PFSK-1 (cell line): ENCODE measurements at regions not wholly inside any gene's neighbourhood (a gene's known extent, or its start where the extent isn't known, plus 50 kb on each side); places are given as distances from the start of the nearest gene placed in this dataset.

ENCODE experiments used
- FOXP2 ChIP-seq: optimal IDR thresholded peaks from 2 replicates; pipeline ENCODE3; 2011; ENCODE audit warnings: borderline replicate concordance, control low read depth, inconsistent platforms; ENCODE audit not compliant: insufficient read depth; ENCODE audit errors: extremely low read length, extremely low read depth
- POLR2AphosphoS5 ChIP-seq: IDR thresholded peaks from 2 replicates; pipeline ENCODE4 v1.6.1; 2012; ENCODE audit warnings: low read depth, mild to moderate bottlenecking, control low read depth, low read length, moderate library complexity
- SIN3A ChIP-seq: IDR thresholded peaks from 2 replicates; pipeline ENCODE4 v1.6.1; 2012; ENCODE audit warnings: mild to moderate bottlenecking, low read length, moderate library complexity, borderline replicate concordance; ENCODE audit not compliant: insufficient read depth
- TAF1 ChIP-seq: IDR thresholded peaks from 2 replicates; pipeline ENCODE4 v1.6.1; 2012; ENCODE audit warnings: low read length, control low read depth, borderline replicate concordance; ENCODE audit not compliant: insufficient read depth
- TF ChIP-seq, protein P1 (sequence below), 2 experiments: IDR thresholded peaks; 2 replicates each; pipeline versions ENCODE4 v1.6.1 to v1.8.0; 2011 to 2012; ENCODE audit warnings: low read depth in 2 of 2, low read length in 2 of 2, control low read depth in 1 of 2, inconsistent platforms in 1 of 2, mild to moderate bottlenecking in 1 of 2, moderate library complexity in 1 of 2; ENCODE audit not compliant: insufficient read depth in 1 of 2

DNA sequence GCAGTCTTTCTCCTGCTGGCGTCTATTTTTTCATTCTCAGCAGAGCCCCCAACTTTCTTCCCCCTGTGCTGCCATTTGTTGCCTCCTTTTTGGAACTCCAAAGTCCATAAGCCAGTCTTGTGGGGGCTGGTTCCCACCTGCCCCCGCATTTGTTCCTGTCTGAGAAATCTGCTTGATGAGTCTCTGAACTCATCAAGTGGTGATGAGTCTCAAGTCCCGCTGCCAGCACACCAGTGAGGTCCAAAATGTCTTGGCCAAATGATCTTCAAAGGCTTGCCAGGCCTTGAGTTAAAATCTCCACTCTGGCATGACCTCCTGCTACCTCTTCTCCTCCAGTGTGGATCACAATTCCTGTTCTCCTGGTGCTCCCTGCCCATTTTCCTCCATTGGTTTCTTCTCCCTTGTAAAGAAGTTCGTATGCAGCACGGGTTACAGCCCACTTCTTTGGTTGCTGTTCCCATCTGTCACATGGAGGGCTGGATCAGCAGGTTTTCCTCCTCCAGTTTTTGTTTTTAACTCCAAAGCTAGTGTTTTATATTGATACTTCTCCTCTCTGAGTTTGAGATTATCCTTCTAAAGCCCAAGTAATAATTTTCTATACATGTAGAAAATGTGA, 72.7 kb upstream of the LIMCH1 start:
- TF ChIP-seq, protein P1, sequence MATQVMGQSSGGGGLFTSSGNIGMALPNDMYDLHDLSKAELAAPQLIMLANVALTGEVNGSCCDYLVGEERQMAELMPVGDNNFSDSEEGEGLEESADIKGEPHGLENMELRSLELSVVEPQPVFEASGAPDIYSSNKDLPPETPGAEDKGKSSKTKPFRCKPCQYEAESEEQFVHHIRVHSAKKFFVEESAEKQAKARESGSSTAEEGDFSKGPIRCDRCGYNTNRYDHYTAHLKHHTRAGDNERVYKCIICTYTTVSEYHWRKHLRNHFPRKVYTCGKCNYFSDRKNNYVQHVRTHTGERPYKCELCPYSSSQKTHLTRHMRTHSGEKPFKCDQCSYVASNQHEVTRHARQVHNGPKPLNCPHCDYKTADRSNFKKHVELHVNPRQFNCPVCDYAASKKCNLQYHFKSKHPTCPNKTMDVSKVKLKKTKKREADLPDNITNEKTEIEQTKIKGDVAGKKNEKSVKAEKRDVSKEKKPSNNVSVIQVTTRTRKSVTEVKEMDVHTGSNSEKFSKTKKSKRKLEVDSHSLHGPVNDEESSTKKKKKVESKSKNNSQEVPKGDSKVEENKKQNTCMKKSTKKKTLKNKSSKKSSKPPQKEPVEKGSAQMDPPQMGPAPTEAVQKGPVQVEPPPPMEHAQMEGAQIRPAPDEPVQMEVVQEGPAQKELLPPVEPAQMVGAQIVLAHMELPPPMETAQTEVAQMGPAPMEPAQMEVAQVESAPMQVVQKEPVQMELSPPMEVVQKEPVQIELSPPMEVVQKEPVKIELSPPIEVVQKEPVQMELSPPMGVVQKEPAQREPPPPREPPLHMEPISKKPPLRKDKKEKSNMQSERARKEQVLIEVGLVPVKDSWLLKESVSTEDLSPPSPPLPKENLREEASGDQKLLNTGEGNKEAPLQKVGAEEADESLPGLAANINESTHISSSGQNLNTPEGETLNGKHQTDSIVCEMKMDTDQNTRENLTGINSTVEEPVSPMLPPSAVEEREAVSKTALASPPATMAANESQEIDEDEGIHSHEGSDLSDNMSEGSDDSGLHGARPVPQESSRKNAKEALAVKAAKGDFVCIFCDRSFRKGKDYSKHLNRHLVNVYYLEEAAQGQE (IDR thresholded peaks at IDR 0.05; ENCODE audit: insufficient read depth in 1 of 2, low read depth in 2 of 2, low read length in 2 of 2): no peak
- TF ChIP-seq TAF1 (no peak), FOXP2 (no peak), SIN3A (no peak), POLR2AphosphoS5 (no peak)

DNA sequence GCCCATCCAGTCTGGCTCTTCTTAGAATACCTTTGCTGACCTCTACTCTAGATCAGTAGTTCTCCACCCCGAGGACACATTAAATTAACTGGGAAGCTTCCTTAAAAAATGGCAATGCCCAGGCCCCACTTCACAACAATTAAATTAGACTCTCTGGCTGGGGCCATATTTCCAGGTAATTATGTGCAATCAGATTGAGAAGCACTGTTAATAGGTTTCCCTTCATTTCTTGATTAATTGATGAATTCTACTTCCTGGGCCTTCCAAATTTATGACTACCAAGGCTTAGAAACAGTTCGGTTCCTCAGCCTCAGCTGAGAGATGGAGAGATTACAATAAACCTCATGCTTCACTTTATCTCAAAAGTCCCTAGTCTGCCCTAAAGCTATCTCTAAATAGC, 71.7 kb upstream of the LIMCH1 start:
- TF ChIP-seq POLR2AphosphoS5 (no peak), FOXP2 (no peak), TAF1 (no peak), SIN3A (no peak)
- TF ChIP-seq, protein P1 (IDR thresholded peaks at IDR 0.05; ENCODE audit: insufficient read depth in 1 of 2, low read depth in 2 of 2, low read length in 2 of 2): no peak

DNA sequence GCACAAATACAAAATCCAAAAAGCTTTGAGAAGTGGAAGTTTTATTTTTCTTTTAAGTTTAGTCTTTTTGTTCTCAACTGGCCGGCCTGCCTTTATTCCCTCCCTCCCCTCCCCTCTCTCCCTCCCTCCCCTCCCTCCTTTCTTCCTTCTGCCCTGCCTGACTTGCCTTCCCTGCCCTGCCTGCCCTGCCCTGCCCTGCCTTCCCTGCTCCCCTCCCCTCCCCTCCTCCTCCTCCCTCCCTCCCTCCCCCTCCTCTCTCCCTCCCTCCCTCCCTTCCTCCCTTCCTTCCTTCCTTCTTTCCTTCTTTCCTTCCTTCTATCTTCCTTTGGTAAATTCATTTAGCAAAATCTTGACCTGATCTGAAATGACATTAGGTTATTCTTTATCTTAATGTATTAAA, 69.8 kb upstream of the LIMCH1 start:
- TF ChIP-seq FOXP2 (no peak), POLR2AphosphoS5 (no peak), SIN3A (no peak), TAF1 (no peak)
- TF ChIP-seq, protein P1 (IDR thresholded peaks at IDR 0.05; ENCODE audit: insufficient read depth in 1 of 2, low read depth in 2 of 2, low read length in 2 of 2): no peak

DNA sequence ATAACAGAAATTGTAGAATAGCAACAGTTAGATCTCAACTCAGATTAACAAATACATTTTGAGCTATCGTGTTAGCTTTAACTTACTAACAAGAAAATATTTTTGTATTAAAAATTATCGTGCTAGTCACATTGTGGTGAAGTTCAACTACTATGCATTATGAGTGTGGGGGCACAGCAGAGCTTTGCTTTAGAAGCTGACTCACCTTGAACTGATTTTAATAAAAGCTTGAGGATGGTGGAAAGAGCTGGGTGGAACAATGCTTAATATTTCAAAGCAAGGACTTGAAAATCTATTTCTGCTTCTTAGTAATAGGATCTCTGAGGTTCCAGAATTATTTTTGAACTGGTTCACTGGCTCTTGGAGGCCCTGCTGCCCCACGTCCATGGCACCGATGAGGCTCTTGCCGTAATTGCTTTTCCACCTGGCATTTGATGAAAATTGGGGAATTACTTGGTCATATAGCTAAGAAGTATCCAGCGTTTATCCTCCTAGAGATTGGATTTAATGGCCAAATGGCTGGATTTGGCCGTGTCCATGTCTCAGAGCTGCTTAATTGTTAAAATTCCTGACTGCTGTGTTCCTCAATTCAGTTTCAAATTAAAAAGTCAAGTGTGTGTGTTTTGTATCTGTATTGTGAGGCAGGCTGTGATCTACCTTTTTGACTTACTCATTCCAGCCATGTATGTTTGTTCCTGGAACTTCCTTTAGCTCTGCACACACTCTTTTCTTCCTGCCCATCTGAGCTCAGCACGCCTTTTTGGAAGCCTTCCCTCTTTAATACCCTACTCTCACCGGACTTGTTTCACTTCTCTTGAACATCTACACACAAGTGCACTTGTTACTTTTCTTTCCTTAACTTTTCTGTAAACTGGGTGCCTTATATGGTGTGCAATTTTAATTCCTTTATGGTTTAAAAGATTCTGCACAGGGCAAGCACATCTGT, 66.6 kb upstream of the LIMCH1 start:
- TF ChIP-seq, protein P1 (IDR thresholded peaks at IDR 0.05; ENCODE audit: insufficient read depth in 1 of 2, low read depth in 2 of 2, low read length in 2 of 2): no peak
- TF ChIP-seq TAF1 (no peak), SIN3A (no peak), FOXP2 (no peak), POLR2AphosphoS5 (no peak)
